Tibial nerve (tissue), 4 donors: ENCODE measurements at regions not wholly inside any gene's neighbourhood (a gene's known extent, or its start where the extent isn't known, plus 50 kb on each side); places are given as distances from the start of the nearest gene placed in this dataset.

Experiments
- EP300 ChIP-seq, 2 donors: sonication (generic); formaldehyde crosslinking; IDR thresholded peaks; one replicate each; pipeline ENCODE4 v1.6.1; 2017; ENCODE audit warnings: antibody characterized with exemption in 2 of 2, mild to moderate bottlenecking in 1 of 2
- POLR2A ChIP-seq, 2 donors: fragments of 450-650 bp; IDR thresholded peaks; one replicate each; pipeline ENCODE4 v1.6.1; 2017; ENCODE audit warnings: antibody characterized with exemption in 2 of 2, mild to moderate bottlenecking in 2 of 2, moderate library complexity in 2 of 2
- TF ChIP-seq, protein P1 (sequence below), 5 experiments: fragments of 200-600 bp in 3 of 5; fragments of 450-650 bp in 2 of 5; sonication (generic) in 3 of 5; IDR thresholded peaks; one replicate each; pipeline ENCODE4 v1.5.1; 2016 to 2019; ENCODE audit warnings: antibody characterized with exemption in 5 of 5, mild to moderate bottlenecking in 3 of 5, moderate library complexity in 2 of 5

DNA sequence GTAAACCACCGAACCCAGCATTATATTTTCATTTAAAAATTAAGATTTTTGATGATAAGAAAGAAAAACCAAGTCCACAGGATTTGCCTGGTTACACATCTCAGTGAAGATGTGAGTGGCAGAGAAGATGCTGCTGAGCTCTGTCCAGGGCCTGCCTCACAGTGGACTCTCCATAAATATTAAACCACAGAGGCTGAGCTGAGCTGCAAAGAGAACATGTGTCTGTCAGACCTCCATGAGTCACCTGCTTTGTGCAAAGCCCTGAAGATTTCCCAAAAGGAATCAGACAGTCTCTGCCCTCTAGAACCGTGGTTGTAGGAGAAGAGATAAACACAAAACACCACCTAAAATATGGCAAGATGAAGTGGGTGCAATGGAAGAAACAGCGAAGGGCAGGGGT, 127.2 kb upstream of the TSC22D1 start:
- TF ChIP-seq, protein P1, sequence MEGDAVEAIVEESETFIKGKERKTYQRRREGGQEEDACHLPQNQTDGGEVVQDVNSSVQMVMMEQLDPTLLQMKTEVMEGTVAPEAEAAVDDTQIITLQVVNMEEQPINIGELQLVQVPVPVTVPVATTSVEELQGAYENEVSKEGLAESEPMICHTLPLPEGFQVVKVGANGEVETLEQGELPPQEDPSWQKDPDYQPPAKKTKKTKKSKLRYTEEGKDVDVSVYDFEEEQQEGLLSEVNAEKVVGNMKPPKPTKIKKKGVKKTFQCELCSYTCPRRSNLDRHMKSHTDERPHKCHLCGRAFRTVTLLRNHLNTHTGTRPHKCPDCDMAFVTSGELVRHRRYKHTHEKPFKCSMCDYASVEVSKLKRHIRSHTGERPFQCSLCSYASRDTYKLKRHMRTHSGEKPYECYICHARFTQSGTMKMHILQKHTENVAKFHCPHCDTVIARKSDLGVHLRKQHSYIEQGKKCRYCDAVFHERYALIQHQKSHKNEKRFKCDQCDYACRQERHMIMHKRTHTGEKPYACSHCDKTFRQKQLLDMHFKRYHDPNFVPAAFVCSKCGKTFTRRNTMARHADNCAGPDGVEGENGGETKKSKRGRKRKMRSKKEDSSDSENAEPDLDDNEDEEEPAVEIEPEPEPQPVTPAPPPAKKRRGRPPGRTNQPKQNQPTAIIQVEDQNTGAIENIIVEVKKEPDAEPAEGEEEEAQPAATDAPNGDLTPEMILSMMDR (IDR thresholded peaks at IDR 0.05), result no peak
- TF ChIP-seq POLR2A (IDR thresholded peaks at IDR 0.05) (no peak), EP300 (IDR thresholded peaks at IDR 0.05) (no peak)
